ENCODE measurements at regions not wholly inside any gene's neighbourhood (a gene's known extent, or its start where the extent isn't known, plus 50 kb on each side); places are given as distances from the start of the nearest gene placed in this dataset.

GRCh38 chr7:110262251-110262650, 828.7 kb upstream of the LRRN3 start:
- TF ChIP-seq FOSL1 (CRISPR knock-in tag; IDR thresholded peaks at IDR 0.05; ENCODE audit: borderline replicate concordance) (no peak), NFIB (CRISPR knock-in tag; IDR thresholded peaks at IDR 0.05; ENCODE audit: borderline replicate concordance) (no peak), MLX (CRISPR knock-in tag; IDR thresholded peaks at IDR 0.05) (no peak), CTCF (CRISPR knock-in tag; IDR thresholded peaks at IDR 0.05) (no peak), FOXP4 (CRISPR knock-in tag; IDR thresholded peaks at IDR 0.05) (no peak), THRA (CRISPR knock-in tag; IDR thresholded peaks at IDR 0.05; ENCODE audit: borderline replicate concordance) (no peak), TCF7L2 (IDR thresholded peaks at IDR 0.05; ENCODE audit: low read depth, low read length) (no peak), SRSF4 (IDR thresholded peaks at IDR 0.05; ENCODE audit: low read depth, low read length, poor library complexity, severe bottlenecking) (no peak), MYC (CRISPR knock-in tag; IDR thresholded peaks at IDR 0.05; ENCODE audit: borderline replicate concordance) (no peak)
